DMS53 treated with DMSO at 0.1 percent for 48 hours (cell line): ENCODE measurements at regions not wholly inside any gene's neighbourhood (a gene's known extent, or its start where the extent isn't known, plus 50 kb on each side); places are given as distances from the start of the nearest gene placed in this dataset.
A peak's percentile ranks its signal among the peaks of the same experiment; 100 is the strongest.
"Not testable (repeated sequence)": the region's sequence is repeated elsewhere in the genome, so short reads cannot be mapped to it uniquely, and the experiment has no call there.

Experiments
- DNase-seq: peaks from one replicate; lab custom pipeline; 2025; ENCODE audit not compliant: unreplicated experiment; lab: John Stamatoyannopoulos, UW

GRCh38 chr2:21194147-21194546 lies 70.4 kb downstream of the TDRD15 start:
- no peak for DNase-seq

GRCh38 chr2:21194858-21195271 lies 71.1 kb downstream of the TDRD15 start:
- DNase-seq = no peak

- peak; percentile 28 for DNase-seq
Measured at GRCh38 chr2:21195326-21195725, 71.6 kb downstream of the TDRD15 start.

GRCh38 chr2:21198637-21199036 lies 74.9 kb downstream of the TDRD15 start:
- no peak for DNase-seq

- no peak for DNase-seq
Measured at GRCh38 chr2:21203976-21204375, 80.2 kb downstream of the TDRD15 start.

GRCh38 chr2:21214085-21214484 lies 90.3 kb downstream of the TDRD15 start:
- DNase-seq = not testable (repeated sequence)

GRCh38 chr2:21217442-21217841 lies 93.7 kb downstream of the TDRD15 start:
- peak; percentile 12 for DNase-seq

GRCh38 chr2:21220930-21221329 lies 97.2 kb downstream of the TDRD15 start:
- DNase-seq = no peak

GRCh38 chr2:21223618-21224017 lies 99.8 kb downstream of the TDRD15 start:
- DNase-seq = no peak

- no peak for DNase-seq
Measured at GRCh38 chr2:21228041-21228895, 104.5 kb downstream of the TDRD15 start.

- no peak for DNase-seq
Measured at GRCh38 chr2:21229302-21229701, 105.5 kb downstream of the TDRD15 start.

GRCh38 chr2:21230140-21230539 lies 106.4 kb downstream of the TDRD15 start:
- no peak for DNase-seq

GRCh38 chr2:21231985-21232384 lies 108.2 kb downstream of the TDRD15 start:
- no peak for DNase-seq

- DNase-seq = no peak
Measured at GRCh38 chr2:21233194-21233593, 109.4 kb downstream of the TDRD15 start.

- DNase-seq = no peak
Measured at GRCh38 chr2:21234001-21234400, 110.2 kb downstream of the TDRD15 start.

GRCh38 chr2:21234464-21235120 lies 110.8 kb downstream of the TDRD15 start:
- DNase-seq = no peak

- DNase-seq = not testable (repeated sequence)
Measured at GRCh38 chr2:21239749-21240148, 116.0 kb downstream of the TDRD15 start.

GRCh38 chr2:21244161-21244560 lies 120.4 kb downstream of the TDRD15 start:
- no peak for DNase-seq

- DNase-seq = no peak
Measured at GRCh38 chr2:21245565-21245964, 121.8 kb downstream of the TDRD15 start.

GRCh38 chr2:21249367-21249766 lies 125.6 kb downstream of the TDRD15 start:
- DNase-seq = no peak

- DNase-seq = no peak
Measured at GRCh38 chr2:21250673-21251072, 126.9 kb downstream of the TDRD15 start.

- DNase-seq = peak; percentile 56
Measured at GRCh38 chr2:21251216-21251980, 127.6 kb downstream of the TDRD15 start.
